ENCODE measurements at regions not wholly inside any gene's neighbourhood (a gene's known extent, or its start where the extent isn't known, plus 50 kb on each side); places are given as distances from the start of the nearest gene placed in this dataset.
"Not testable (repeated sequence)": the region's sequence is repeated elsewhere in the genome, so short reads cannot be mapped to it uniquely, and the experiment has no call there.

DNA sequence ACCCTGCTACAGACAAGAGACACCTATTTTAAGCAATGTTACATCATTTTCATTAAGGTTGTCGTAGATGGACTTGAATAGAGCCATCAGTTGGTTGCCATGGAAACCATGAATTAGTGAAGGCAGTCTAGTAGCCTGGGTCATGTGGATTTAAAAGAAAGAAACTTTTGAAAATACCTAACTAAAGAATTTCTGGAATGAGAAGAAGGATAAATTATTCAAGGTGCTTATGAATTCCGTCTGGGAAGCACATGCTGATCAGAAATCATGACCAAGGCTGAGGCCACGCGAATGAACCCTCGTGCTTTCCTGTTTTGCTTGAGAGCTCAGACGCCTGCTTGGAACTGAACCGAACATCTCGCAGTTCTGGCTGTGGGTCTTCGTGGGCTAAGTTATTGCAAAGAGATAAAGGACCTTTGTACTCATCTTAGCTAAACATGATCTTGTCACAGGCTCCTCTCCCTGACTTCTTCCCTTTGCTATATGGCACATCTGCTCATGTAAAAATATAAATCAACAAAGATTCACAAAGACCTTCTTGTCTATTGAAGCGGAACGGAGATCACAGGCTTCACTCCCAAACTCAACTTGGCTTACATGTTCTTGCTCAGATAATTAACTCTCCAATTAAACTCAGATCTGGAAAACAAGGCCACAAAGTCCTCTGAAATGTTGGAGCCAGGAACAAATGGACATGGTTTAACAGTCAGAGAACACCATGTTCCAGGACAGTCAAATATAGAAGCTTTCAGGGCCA lies 140.2 kb downstream of the NUFIP1 start:
- TF ChIP-seq, protein P1, sequence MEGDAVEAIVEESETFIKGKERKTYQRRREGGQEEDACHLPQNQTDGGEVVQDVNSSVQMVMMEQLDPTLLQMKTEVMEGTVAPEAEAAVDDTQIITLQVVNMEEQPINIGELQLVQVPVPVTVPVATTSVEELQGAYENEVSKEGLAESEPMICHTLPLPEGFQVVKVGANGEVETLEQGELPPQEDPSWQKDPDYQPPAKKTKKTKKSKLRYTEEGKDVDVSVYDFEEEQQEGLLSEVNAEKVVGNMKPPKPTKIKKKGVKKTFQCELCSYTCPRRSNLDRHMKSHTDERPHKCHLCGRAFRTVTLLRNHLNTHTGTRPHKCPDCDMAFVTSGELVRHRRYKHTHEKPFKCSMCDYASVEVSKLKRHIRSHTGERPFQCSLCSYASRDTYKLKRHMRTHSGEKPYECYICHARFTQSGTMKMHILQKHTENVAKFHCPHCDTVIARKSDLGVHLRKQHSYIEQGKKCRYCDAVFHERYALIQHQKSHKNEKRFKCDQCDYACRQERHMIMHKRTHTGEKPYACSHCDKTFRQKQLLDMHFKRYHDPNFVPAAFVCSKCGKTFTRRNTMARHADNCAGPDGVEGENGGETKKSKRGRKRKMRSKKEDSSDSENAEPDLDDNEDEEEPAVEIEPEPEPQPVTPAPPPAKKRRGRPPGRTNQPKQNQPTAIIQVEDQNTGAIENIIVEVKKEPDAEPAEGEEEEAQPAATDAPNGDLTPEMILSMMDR (IDR thresholded peaks at IDR 0.05), result no peak
- H3K4me3 Mint-ChIP-seq (ENCODE audit: unreplicated experiment), result no peak overlapping the region
- no peak for DNase-seq (ENCODE audit: low spot score)

DNA sequence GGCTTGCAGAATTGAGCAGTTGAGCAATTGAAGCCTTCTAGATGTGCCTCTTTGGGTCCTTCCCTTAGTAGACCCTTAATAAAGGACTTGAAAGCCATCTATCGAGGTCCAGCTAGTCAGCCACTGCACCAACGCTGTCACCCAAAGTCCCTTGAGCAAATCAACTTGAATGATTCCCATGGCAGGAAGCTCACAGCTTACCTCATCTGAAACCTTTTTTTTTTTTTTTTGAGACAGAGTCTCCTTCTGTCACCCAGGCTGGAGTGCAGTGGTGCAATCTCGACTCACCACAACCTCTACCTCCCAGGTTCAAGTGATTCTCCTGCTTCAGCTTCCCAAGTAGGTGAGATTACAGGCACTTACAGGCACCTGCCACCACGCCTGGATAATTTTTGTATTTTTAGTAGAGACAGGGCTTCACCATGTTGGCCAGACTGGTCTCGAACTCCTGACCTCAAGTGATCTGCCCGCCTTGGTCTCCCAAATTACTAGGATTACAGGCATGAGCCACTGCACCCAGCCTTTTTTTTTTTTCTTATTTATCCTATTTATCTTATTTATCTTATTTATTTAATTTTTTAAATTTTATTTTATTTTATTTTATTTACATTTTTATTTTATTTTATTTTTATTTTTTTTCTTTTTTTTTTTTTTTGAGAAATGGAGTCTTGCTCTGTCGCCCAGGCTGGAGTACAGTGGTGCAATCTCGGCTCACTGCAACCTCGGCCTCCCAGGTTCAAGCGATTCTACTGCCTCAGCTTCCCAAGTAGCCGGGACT lies 143.8 kb downstream of the NUFIP1 start:
- H3K36me3 Mint-ChIP-seq (ENCODE audit: low read depth); H3K4me3 Mint-ChIP-seq (ENCODE audit: unreplicated experiment); H3K9me3 Mint-ChIP-seq (ENCODE audit: low read depth); DNase-seq (ENCODE audit: low spot score); H3K27me3 Mint-ChIP-seq (ENCODE audit: low read depth); H3K27ac Mint-ChIP-seq (ENCODE audit: unreplicated experiment): not testable (repeated sequence)
- H3K4me1 Mint-ChIP-seq (ENCODE audit: low read depth), result peaks cover 26% of the 10 kb centered on the region

More for the DNA sequence above, 140.2 kb downstream of the NUFIP1 start:
- Mint-ChIP-seq H3K9me3 (ENCODE audit: low read depth) (no peaks in the 10 kb centered on the region), H3K27ac (ENCODE audit: unreplicated experiment) (no peak overlapping the region), H3K27me3 (ENCODE audit: low read depth) (no peaks in the 10 kb centered on the region), H3K4me1 (ENCODE audit: low read depth) (peaks cover 5% of the 10 kb centered on the region), H3K36me3 (ENCODE audit: low read depth) (no peaks in the 10 kb centered on the region)

DNA sequence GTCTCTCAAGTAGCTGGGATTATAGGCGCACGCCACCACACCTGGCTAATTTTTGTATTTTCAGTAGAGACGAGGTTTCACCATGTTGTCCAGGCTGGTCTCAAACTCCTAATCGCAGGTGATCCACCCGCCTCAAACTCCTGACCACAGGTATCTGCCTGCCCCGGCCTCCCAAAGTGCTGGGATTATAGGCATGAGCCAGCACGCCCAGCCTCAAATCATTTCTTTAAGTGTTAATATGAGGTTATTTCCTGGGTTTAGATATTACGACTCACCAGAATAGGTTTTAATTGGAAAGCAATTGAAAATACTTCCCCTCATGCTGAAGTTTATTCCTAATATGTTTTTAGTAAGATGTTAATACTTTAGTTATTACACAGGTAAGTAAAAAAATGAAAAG lies 144.5 kb downstream of the NUFIP1 start:
- peaks cover 31% of the 10 kb centered on the region for H3K4me1 Mint-ChIP-seq (ENCODE audit: low read depth)
- no peak for DNase-seq (ENCODE audit: low spot score)
- H3K27me3 Mint-ChIP-seq (ENCODE audit: low read depth), result no peaks in the 10 kb centered on the region
- TF ChIP-seq, protein P1 (IDR thresholded peaks at IDR 0.05), result no peak
- no peak overlapping the region for H3K27ac Mint-ChIP-seq (ENCODE audit: unreplicated experiment)
- H3K4me3 Mint-ChIP-seq (ENCODE audit: unreplicated experiment), result no peak overlapping the region
- no peaks in the 10 kb centered on the region for H3K36me3 Mint-ChIP-seq (ENCODE audit: low read depth)
- H3K9me3 Mint-ChIP-seq (ENCODE audit: low read depth), result no peaks in the 10 kb centered on the region

DNA sequence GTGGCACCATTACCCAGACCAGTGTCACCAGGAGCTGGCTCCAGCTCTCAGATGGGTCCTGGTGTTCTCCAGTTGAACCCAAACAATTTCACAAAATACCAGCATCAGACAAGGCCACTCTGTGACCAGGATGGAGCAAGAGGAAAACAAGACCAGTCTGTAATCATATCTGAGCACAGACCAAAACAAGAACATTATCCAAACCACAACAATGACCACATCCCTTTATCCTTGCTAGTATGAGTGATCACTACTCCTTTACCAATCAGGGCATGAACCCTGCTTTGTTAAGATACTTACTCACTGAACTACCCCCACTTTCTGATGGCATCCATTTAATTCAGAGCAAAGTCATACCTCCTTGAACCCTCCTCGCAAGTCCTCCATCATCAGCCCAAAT lies 145.9 kb downstream of the NUFIP1 start:
- no peaks in the 10 kb centered on the region for H3K27me3 Mint-ChIP-seq (ENCODE audit: low read depth)
- H3K4me3 Mint-ChIP-seq (ENCODE audit: unreplicated experiment), result no peak overlapping the region
- no peak overlapping the region for H3K27ac Mint-ChIP-seq (ENCODE audit: unreplicated experiment)
- DNase-seq (ENCODE audit: low spot score), result no peak
- H3K36me3 Mint-ChIP-seq (ENCODE audit: low read depth), result no peaks in the 10 kb centered on the region
- peaks cover 35% of the 10 kb centered on the region for H3K4me1 Mint-ChIP-seq (ENCODE audit: low read depth)
- TF ChIP-seq, protein P1 (IDR thresholded peaks at IDR 0.05), result no peak
- H3K9me3 Mint-ChIP-seq (ENCODE audit: low read depth), result no peaks in the 10 kb centered on the region

DNA sequence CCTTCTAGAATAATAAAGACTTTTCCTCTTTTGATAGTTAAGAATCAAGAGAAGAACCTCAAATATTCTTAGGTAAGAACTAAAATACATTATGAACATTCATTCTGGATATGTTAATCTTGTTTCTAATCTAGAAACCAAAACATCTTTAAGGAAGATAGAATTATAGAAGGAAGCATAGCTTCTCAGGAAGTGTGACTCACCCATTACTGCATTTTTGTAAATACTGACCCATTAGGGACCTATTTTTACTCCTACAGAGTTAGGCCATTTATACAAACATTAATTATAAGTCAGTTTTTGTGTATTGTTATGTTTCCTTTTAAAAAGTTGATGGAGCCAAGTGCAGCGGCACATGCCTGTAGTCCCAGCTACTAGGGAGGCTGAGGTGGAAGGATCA lies 147.1 kb downstream of the NUFIP1 start:
- no peaks in the 10 kb centered on the region for H3K27me3 Mint-ChIP-seq (ENCODE audit: low read depth)
- H3K9me3 Mint-ChIP-seq (ENCODE audit: low read depth), result no peaks in the 10 kb centered on the region
- TF ChIP-seq, protein P1 (IDR thresholded peaks at IDR 0.05), result no peak
- no peaks in the 10 kb centered on the region for H3K36me3 Mint-ChIP-seq (ENCODE audit: low read depth)
- H3K4me1 Mint-ChIP-seq (ENCODE audit: low read depth), result peaks cover 38% of the 10 kb centered on the region
- no peak for DNase-seq (ENCODE audit: low spot score)
- no peak overlapping the region for H3K4me3 Mint-ChIP-seq (ENCODE audit: unreplicated experiment)
- peak overlapping the region; percentile 64 for H3K27ac Mint-ChIP-seq (ENCODE audit: unreplicated experiment)

Measured in chondrocyte (in vitro differentiated cells).